Muscle of leg (tissue), 3 donors: ENCODE measurements at regions not wholly inside any gene's neighbourhood (a gene's known extent, or its start where the extent isn't known, plus 50 kb on each side); places are given as distances from the start of the nearest gene placed in this dataset.
"Not testable (repeated sequence)": the region's sequence is repeated elsewhere in the genome, so short reads cannot be mapped to it uniquely, and the experiment has no call there.

ENCODE experiments used
- DNase-seq: peaks from one replicate; pipeline ENCODE4 v3.0.0; 2013
- H3K27ac ChIP-seq: one replicate; pipeline ENCODE4 v1.5.1; 2013; ENCODE audit warnings: mild to moderate bottlenecking, low read length, control low read depth
- H3K27me3 ChIP-seq: one replicate; pipeline ENCODE4 v1.6.1; 2013; ENCODE audit warnings: low read length; ENCODE audit not compliant: control insufficient read depth, insufficient read depth
- H3K36me3 ChIP-seq: one replicate; pipeline ENCODE4 v1.6.1; 2013; ENCODE audit warnings: low read length; ENCODE audit not compliant: control insufficient read depth, insufficient read depth
- H3K4me1 ChIP-seq: one replicate; pipeline ENCODE4 v1.6.1; 2013; ENCODE audit warnings: low read length; ENCODE audit not compliant: control insufficient read depth, insufficient read depth
- H3K4me3 ChIP-seq: one replicate; pipeline ENCODE4 v1.5.1; 2013; ENCODE audit warnings: low read length, control low read depth
- H3K9me3 ChIP-seq: replicated peaks from 2 replicates; pipeline ENCODE4 v1.6.1; 2013; ENCODE audit warnings: low read depth, low read length; ENCODE audit not compliant: control insufficient read depth
- WGBS: methylation state at CpG from one replicate; pipeline ENCODE4 v1.1.5; 2013; ENCODE audit warnings: missing lambda C conversion rate; ENCODE audit not compliant: insufficient coverage; 5-methylcytosine and 5-hydroxymethylcytosine counted together

GRCh38 chr2:140136366-140136765 lies 1356.2 kb upstream of the NXPH2 start:
- Histone ChIP-seq H3K27me3 (no peaks in the 10 kb centered on the region), H3K4me3 (no peak overlapping the region), H3K4me1 (no peaks in the 10 kb centered on the region), H3K9me3 (no peaks in the 10 kb centered on the region), H3K36me3 (no peaks in the 10 kb centered on the region), H3K27ac (no peak overlapping the region)
- DNase-seq, result no peak

GRCh38 chr2:140128909-140129308 lies 1348.7 kb upstream of the NXPH2 start:
- Histone ChIP-seq H3K4me3 (no peak overlapping the region), H3K27ac (no peak overlapping the region), H3K27me3 (no peaks in the 10 kb centered on the region), H3K36me3 (no peaks in the 10 kb centered on the region), H3K9me3 (no peaks in the 10 kb centered on the region), H3K4me1 (no peaks in the 10 kb centered on the region)
- WGBS, result no CpG with 5 or more reads among the region's 2 CpGs
- no peak for DNase-seq

GRCh38 chr2:140122001-140122400 lies 1341.8 kb upstream of the NXPH2 start:
- Histone ChIP-seq H3K36me3 (no peaks in the 10 kb centered on the region), H3K4me1 (no peaks in the 10 kb centered on the region), H3K4me3 (no peak overlapping the region), H3K9me3 (no peaks in the 10 kb centered on the region), H3K27me3 (no peaks in the 10 kb centered on the region), H3K27ac (no peak overlapping the region)
- 78% methylated on average over 3 of the region's 5 CpGs for WGBS
- no peak for DNase-seq

GRCh38 chr2:140117386-140117785 lies 1337.2 kb upstream of the NXPH2 start:
- no peak overlapping the region for H3K4me3 ChIP-seq
- H3K27ac ChIP-seq, result no peak overlapping the region
- H3K4me1 ChIP-seq, result no peaks in the 10 kb centered on the region
- no CpG with 5 or more reads among the region's 1 CpG for WGBS
- DNase-seq, result no peak
- H3K36me3 ChIP-seq, result no peaks in the 10 kb centered on the region
- H3K9me3 ChIP-seq, result no peaks in the 10 kb centered on the region
- H3K27me3 ChIP-seq, result no peaks in the 10 kb centered on the region

- Histone ChIP-seq H3K4me3 (no peak overlapping the region), H3K27me3 (no peaks in the 10 kb centered on the region), H3K9me3 (no peaks in the 10 kb centered on the region), H3K4me1 (no peaks in the 10 kb centered on the region), H3K27ac (no peak overlapping the region), H3K36me3 (no peaks in the 10 kb centered on the region)
- no peak for DNase-seq
- WGBS, result no CpG with 5 or more reads among the region's 5 CpGs
Observed at GRCh38 chr2:140108706-140109475, 1328.7 kb upstream of the NXPH2 start.

- H3K4me1 ChIP-seq, result no peaks in the 10 kb centered on the region
- no peaks in the 10 kb centered on the region for H3K27me3 ChIP-seq
- no peaks in the 10 kb centered on the region for H3K9me3 ChIP-seq
- DNase-seq, result no peak
- no peaks in the 10 kb centered on the region for H3K36me3 ChIP-seq
- no peak overlapping the region for H3K27ac ChIP-seq
- no CpG with 5 or more reads among the region's 1 CpG for WGBS
- no peak overlapping the region for H3K4me3 ChIP-seq
Observed at GRCh38 chr2:140091926-140092325, 1311.7 kb upstream of the NXPH2 start.

GRCh38 chr2:140086964-140087363 lies 1306.8 kb upstream of the NXPH2 start:
- Histone ChIP-seq H3K9me3 (no peaks in the 10 kb centered on the region), H3K4me3 (no peak overlapping the region), H3K27me3 (no peaks in the 10 kb centered on the region), H3K4me1 (no peaks in the 10 kb centered on the region), H3K27ac (no peak overlapping the region), H3K36me3 (no peaks in the 10 kb centered on the region)
- no CpG with 5 or more reads among the region's 1 CpG for WGBS
- no peak for DNase-seq

GRCh38 chr2:140085674-140086073 lies 1305.5 kb upstream of the NXPH2 start:
- Histone ChIP-seq H3K4me3 (no peak overlapping the region), H3K27me3 (no peaks in the 10 kb centered on the region)
- peak; percentile 40 for DNase-seq

GRCh38 chr2:140079038-140079437 lies 1298.8 kb upstream of the NXPH2 start:
- H3K36me3 ChIP-seq, result no peaks in the 10 kb centered on the region
- H3K4me1 ChIP-seq, result no peaks in the 10 kb centered on the region
- no peak for DNase-seq
- no peak overlapping the region for H3K27ac ChIP-seq
- no peak overlapping the region for H3K4me3 ChIP-seq
- no peaks in the 10 kb centered on the region for H3K27me3 ChIP-seq
- H3K9me3 ChIP-seq, result no peaks in the 10 kb centered on the region

More at GRCh38 chr2:140085674-140086073, 1305.5 kb upstream of the NXPH2 start:
- H3K4me1 ChIP-seq, result no peaks in the 10 kb centered on the region
- no peaks in the 10 kb centered on the region for H3K9me3 ChIP-seq
- H3K36me3 ChIP-seq, result no peaks in the 10 kb centered on the region
- no peak overlapping the region for H3K27ac ChIP-seq

GRCh38 chr2:140076164-140076563 lies 1296.0 kb upstream of the NXPH2 start:
- H3K9me3 ChIP-seq, result no peaks in the 10 kb centered on the region
- no CpG with 5 or more reads among the region's 2 CpGs for WGBS

GRCh38 chr2:140073763-140074162 lies 1293.6 kb upstream of the NXPH2 start:
- WGBS, result 94% methylated on average over 27 of the region's 30 CpGs
- not testable (repeated sequence) for H3K27me3 ChIP-seq, DNase-seq, H3K4me1 ChIP-seq, H3K4me3 ChIP-seq, H3K36me3 ChIP-seq, H3K9me3 ChIP-seq, H3K27ac ChIP-seq

More at GRCh38 chr2:140076164-140076563, 1296.0 kb upstream of the NXPH2 start:
- Histone ChIP-seq H3K4me1 (no peaks in the 10 kb centered on the region), H3K36me3 (no peaks in the 10 kb centered on the region), H3K4me3 (no peak overlapping the region), H3K27ac (no peak overlapping the region), H3K27me3 (no peaks in the 10 kb centered on the region)
- DNase-seq, result no peak
